Right renal pelvis (tissue), 4 donors: ENCODE measurements at regions not wholly inside any gene's neighbourhood (a gene's known extent, or its start where the extent isn't known, plus 50 kb on each side); places are given as distances from the start of the nearest gene placed in this dataset.
"Not testable (repeated sequence)": the region's sequence is repeated elsewhere in the genome, so short reads cannot be mapped to it uniquely, and the experiment has no call there.

ENCODE experiments used
- DNase-seq, 4 donors: peaks; one replicate each; pipeline ENCODE4 v3.0.0-alpha.2; 2013; ENCODE audit warnings: low read depth in 4 of 4, low spot score in 3 of 4, missing footprints in 1 of 4

DNA sequence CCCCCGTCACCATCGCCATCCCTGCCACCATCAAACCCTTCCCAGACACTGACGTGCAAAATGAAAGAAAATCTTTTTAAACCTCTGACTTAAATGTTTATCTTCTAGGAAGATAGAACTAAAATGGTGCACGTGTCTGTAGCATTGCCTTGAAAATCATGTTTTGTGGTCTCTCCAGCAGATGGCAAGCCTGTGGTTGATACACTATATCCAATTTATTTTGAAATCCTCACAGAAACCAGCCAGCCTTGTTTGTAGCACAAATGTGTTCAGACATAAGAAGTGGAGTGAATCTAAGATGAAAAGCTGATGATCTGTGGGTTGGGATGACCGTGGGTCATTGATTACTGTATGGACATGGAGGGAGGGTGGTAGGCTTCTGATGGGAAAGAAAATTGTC, 436.2 kb upstream of the SMIM21 start:
- DNase-seq: no peak

DNA sequence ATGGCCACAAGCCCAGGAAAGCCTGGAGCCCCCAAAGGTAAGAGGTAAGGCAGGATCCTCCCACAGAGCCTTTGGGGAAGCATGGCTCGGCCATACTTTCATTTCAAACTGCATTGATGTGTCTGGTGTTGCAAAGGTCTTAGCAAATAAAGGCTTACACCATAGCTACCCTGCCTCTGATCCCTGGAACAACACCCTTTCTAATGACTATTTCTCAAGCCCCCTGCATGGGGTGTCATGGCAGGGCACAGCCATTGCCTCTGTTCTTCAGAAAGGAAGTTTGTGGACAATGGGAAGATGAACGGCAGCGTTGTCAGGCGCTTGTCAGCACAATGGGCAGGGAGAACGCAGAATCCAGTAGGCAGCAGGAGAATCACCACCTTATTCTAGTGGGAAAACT, 435.0 kb upstream of the SMIM21 start:
- DNase-seq: no peak

DNA sequence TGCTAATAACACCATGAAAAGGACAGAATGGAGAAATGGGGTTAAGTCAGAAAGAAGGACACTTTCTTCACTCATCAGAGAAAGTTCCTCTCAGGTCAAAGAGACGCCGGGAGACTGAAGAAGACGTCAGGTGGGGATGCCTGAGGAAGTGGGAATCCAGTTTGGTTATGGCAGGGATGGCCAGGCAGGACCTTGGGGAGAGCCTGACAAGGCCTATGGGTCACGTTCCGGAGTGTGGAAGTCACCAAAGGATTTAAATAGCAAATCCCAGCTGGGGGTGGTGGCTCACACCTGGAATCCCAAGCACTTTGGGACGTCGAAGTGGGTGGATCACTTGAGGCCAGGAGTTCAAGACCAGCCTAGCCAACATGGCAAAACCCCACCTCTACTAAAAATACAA, 432.7 kb upstream of the SMIM21 start:
- no peak for DNase-seq

DNA sequence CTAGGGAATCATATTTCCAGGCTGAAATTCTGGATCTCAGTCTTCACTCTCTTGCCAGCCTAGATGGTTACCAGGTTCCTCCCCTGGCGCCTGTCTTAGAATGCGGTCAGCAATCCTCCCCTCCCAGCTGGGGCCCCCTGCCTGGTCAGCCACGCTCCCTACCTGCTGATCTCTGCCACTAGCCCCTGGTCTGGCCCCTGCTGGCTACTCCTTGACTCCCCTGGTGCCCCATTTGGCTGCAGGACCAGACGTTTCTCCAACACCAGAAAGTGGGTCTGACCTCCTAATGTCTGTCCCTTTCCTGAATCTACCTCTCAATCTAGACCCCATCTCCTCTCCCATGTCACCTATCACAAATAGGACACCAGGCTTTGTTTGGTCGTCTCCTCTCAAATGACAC, 432.0 kb upstream of the SMIM21 start:
- no peak for DNase-seq

DNA sequence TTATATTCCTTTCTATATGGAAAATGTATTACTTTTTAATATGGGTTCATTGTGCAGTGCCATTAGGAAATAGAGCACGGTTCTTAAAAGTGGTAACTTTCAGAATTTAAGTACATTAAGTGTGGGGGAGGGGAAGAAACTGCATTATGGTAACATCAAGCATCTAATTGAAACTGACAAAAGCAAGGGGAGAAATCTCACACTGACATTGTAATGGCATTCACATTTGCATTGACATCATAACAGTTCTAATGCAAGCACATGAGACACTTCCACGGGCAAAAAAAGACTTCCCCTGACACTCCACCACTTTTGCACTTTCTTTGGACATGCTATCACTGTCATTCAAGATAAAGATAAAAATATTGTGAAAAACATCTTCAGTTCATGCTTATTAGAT, 431.3 kb upstream of the SMIM21 start:
- DNase-seq: no peak

DNA sequence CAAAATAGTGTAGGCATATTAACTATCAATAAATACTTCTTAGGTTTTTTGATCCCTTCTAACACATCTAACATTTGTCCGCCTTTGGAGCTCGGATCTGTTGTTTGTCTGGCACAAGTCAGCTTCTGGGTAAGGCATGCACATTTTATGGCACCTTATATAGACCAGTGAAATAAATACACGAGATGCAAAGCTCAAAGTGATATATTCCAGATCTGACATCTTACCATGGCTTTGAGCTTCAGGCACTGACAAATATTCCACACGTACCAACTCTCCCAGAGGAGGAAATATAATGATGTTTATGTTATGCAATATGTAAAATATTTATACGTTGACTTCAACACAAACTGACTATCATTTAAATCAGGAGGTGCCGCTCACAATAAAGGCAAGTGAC, 430.1 kb upstream of the SMIM21 start:
- no peak for DNase-seq

DNA sequence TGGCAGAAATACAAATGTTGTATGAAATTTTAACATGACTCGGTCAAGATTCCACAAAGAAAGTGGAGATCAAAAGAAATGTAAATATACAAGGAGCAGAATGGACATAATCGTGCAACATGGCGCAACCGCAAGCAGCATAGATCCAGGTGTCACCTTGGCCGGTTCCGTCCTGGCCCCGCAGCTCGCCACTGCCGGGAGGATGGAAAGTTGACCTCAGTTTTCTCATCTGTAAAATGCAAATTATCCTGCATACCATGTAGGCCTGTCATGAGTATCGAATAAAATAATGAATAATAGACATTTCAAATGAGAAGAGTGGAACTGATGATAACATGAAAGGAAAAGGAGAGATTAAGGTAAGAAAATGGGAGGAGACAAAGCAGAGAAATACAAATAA, 427.3 kb upstream of the SMIM21 start:
- no peak for DNase-seq

DNA sequence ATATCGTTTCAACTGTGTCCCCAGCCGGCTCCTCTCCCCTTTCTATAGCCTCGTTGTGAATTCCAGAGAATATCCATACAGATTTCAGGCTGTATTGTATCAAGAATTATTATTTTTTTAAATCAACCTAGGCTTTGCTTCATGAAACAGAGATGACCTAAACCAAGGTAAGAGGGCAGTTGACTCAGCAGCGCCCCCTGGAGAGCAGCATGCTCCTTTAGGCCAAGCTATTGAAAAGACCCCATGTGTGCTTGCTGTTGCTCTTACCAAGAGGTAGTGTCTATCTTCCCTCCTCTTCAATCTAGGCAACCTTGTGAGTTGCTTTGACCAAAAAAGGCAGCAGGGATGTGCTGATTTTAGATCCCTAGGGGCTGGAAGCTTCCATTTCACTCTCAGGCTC, 426.7 kb upstream of the SMIM21 start:
- DNase-seq: no peak

DNA sequence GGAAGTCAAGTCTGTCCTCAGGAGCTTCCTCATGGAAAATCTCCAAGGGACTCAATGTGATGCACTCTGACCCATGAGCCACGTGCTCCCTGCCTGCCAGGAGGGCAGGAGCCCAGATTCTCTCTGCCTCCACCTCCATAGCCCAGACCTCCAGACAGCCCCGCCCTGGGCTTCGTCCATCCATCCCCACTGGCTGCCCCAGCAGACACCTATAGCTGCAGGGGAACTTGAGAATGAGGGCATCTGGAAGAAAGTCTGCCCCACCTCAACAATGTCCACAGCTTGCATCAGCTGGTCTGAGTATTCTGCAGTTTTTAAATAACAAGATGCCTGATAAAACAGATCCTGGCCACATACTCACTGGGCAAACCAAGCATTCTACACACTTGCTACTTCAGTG, 418.8 kb upstream of the SMIM21 start:
- no peak for DNase-seq

DNA sequence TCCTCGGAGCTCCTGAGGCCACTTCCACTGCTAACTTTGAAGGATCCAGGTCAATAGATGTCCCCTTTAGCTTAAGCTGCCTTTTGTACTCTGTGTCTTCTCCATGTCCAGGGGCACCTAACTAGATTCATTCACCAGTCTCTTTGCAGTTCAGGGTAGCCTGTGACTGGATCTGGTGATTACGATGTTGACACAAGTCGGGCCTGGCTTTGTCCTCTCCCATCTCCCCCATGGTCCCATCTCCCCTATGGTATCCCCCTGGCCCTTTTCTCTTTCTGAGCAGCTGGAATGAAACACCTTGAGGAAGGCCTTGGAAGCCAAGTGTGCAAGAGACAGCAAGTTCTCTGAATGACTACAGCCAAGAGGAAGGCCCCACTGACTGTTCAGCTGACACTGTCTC, 417.9 kb upstream of the SMIM21 start:
- no peak for DNase-seq

DNA sequence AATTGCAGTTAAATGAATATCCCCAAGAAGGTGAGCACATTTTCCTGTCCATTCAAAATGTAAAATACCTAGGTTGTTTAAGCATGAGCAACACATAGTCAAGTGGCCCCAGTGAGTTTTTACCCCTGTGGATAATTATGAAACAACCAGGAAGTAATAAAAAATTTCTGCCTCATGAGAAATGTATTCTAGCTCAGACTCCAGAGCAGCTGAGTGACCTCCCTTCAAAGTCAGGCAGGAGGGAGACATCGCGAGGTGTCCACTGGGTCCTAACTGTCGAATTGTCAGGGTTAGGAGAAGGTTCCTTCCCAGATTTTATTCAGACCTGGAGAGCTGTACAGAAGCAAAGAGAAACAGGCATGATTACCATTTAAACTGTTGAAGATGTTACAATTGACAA, 416.6 kb upstream of the SMIM21 start:
- DNase-seq: no peak

DNA sequence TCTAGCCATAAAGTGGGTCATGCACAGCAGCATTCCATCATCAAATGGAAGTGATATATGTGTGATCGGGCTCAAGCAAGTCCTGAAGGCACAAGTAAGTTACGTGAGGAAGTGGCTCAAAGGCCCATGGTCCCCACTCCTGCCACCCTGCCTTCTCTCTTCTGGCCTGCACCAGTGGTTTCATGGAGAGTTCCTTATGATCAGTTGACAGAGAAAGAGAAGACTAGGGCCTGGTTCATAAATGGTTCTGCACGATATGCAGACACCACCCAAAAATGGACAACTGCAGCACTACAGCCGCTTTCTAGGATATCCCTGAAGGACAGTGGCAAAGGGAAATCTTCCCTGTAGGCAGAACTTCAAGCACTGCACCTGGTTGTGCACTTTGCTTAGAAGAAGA, 412.6 kb upstream of the SMIM21 start:
- DNase-seq: no peak

DNA sequence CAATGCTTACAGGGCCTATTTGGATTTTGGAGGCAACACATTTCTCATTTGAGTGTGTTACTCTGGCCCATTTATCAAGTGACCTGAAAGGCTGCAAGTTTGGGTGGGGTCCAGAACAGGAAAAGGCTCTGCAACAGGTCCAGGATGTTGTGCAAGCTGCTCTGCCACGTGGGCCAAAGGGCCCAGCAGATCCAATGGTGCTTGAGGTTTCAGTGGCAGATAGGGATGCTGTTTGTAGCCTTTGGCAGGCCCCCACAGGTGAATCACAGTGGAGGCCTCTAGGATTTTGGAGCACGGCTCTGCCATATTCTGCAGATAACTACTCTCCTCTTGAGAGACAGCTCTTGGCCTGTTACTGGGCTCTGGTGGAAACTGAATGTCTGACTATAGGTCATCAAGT, 412.2 kb upstream of the SMIM21 start:
- DNase-seq: not testable (repeated sequence)

DNA sequence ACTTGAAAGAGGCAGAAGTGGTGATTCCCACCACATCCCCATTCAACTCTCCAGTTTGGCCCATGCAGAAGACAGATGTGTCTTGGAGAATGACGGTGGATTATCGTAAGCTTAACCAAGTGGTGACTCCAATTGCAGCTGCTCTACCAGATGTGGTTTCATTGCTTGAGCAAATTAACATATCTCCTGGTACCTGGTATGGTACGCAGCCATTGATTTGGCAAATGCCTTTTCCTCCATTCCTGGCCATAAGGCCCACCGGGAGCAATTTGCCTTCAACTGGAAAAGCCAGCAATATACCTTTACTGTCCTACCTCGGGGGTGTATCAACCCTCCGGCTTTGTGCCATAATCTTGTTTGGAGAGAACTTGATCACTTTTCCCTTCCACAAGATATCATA, 411.5 kb upstream of the SMIM21 start:
- no peak for DNase-seq

DNA sequence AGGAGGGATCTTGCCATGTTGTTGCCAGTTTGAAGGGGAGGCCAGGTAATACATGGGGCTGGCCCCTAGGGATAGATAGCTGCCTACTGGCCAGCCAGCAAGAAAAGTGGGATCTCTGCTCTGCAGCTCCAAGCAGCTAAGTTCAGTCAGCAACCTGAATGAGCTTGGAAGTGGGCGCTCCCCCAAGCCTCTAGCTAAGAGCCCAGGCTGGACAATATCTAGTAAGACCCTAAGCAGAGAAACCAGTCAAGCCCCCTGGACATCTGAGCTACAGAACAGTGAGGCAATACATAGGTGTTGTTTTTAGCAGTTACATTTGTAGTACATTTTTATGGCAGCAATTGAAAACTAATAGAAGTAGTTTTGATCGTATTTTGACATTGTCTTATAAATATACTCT, 409.8 kb upstream of the SMIM21 start:
- DNase-seq: no peak

DNA sequence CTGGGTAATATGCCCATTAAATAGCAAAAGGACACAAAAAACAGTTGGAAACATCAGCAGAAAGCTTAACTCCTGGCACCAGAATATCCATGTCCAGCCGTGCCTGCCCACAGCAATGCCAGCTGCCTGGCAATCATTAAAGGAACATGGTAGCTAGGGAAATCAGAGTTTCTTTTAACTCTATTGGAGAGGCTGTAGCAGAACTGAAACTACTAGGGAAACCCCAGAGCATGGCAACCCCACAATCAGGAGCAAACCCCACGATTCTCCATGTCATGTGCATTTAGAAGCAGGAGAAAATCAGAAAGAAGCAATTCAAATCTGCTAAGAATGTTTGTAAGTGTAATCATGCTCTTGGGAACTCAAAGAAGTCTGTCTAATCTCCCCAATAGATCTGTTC, 409.0 kb upstream of the SMIM21 start:
- no peak for DNase-seq

DNA sequence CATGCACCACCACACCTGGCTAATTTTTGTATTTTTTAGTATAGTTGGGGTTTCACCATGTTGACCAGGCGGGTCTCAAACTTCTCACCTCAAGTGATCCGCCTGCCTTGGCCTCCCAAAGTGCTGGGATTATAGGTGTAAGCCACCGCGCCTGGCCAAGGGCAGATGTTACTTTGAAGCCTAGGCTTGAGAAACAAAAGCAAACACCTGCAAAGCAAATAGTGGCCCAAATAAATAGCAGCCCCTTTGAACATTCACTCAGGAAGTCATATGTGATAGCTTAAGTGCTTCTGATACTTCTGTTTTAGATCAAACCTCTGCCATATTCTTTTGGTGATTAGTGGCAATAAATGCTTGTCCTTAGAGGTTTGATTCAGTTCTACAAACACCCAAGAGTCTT, 404.5 kb upstream of the SMIM21 start:
- no peak for DNase-seq

DNA sequence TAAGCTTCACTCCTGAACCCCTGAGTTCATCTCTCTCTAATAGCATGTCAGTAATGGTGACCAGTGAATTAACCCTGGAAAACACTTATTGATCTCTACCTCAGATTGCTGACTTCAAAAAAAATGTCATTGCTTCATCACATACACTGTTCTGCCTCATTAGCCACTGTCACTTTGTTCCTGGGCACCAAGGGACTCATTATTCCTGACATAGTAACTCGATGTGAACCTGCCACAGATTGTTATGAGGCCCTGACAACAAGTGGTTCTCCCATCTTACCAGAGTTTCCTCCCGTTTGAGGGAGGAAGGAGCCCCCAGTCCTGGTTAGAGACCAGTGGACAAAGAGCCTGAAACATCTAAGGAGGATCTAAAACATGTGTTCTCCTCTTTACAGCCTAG, 403.3 kb upstream of the SMIM21 start:
- DNase-seq: no peak

DNA sequence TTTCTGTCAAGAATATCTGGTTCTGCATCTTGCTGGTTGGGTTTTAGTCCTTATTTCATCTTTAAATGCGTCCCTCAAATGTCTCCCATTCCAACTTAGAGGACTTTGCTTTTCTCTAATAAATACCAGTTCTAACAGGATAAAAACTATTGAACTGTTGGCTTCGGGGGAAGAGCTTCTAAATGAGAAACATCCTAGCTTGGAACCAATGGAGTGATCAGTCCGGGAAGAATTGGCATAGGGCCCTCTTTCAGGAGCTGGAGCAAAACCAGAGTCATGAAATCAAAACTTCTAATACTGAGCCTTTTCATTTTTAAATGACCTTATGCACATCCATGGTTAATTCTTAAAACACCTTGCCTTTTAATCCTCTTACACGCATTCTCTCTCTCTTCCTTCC, 401.6 kb upstream of the SMIM21 start:
- DNase-seq: no peak

DNA sequence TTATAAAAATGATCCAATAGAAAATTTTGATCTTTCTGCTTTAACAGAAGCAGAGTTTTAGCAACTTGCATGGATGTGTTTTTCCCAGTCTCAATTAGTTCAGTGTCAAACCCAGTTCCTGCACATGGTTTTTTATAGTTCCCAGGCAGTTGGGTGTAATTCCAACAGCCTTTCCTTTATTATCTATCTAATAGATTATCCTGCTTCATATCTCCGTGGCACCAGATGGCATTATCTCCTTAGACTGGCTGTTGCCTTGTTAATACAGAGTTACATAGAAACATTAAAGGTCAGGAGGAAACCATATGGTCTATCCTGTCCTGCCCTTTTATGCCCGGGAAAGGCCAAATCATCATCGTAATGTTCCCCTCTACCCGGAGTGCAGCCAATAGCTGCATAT, 400.9 kb upstream of the SMIM21 start:
- DNase-seq: no peak

DNA sequence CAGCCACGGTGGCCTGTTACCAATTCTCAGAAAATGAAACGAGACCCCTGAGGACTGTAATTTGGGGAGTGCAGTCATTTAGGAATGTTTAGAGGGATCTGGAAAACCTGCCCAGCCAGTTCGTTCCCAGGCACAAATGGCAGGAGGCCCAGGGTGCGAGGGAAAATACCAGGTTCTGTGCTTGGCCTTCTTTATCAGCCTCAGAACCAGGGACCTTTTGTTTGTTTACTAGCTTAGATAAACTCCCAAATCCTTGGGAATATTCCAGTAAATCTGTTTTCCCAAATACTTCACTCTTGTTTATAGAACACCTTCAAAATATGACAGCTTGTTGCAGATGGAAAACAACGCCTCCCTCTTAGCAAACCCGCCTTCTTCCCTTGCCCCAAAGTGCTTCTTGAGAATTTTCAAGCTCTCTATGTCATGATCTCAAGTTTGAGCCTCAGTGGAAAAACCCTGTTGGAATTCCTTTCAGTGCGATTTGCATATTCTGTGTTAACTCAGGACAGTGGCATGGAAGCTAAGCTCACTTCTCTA, 400.3 kb upstream of the SMIM21 start:
- no peak for DNase-seq

DNA sequence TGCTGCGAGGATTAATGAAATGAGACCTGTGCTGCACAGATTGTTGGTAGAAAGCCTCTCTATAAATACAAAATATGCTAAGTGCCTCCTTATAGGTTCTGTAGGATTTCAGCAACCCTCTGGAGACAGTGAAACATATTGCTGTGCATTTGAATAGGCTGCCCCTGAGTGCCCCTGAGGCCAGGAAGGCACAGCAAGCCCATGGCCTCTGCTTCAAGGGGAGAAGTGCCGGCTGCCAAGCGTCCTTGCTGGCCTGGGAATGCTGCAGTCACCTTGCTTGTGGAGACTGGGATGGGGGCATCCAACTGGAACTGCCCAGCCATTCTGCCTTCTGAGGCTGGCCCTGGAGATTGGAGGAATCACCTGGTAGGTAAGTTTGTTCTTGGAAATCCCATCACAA, 397.2 kb upstream of the SMIM21 start:
- DNase-seq: no peak

DNA sequence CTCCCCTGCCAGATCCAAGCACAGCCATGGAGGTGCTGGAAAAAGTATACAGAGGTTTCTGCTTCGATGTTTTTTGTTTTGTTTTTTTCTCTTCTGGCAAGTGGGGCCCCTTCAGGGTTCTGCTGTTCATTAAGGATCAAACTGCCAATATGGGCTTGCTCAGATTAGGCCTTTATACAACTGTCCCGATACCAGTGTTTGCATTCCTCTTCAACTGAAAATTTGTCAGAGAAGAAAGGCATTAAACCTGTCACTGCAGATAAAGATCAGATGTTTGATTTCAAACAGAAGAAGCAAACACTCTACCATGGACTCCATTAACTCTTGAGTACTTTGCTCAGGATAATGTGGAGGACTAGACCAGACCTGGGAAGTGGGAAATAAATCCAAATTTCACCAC, 396.0 kb upstream of the SMIM21 start:
- DNase-seq: no peak

DNA sequence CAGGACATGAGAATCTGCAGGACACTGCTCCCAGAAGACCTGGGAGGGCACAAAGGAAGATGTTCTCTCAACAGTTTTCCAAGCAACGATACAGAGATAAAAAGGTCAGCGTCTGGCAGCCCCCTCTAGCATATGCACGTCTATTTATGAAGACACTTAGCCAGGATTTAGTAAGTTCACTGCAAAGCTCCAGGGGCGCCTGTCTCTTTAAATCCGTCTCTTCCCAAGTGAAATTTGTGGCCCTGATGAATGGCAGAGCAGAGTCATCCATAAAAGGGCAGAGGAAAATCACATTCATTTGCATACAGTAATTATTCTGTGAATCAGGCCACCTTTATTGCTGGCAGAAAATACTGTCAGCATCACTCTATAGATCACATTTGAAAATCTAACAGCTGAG, 390.9 kb upstream of the SMIM21 start:
- no peak for DNase-seq
